Kidney capillary endothelial cell (primary cell): ENCODE measurements at regions not wholly inside any gene's neighbourhood (a gene's known extent, or its start where the extent isn't known, plus 50 kb on each side); places are given as distances from the start of the nearest gene placed in this dataset.

Experiments used
- DNase-seq: peaks from one replicate; pipeline ENCODE4 v3.0.0-alpha.2; 2018; ENCODE audit warnings: low spot score

GRCh38 chr22:48651036-48651890 lies 1176.4 kb downstream of the BRD1 start:
- no peak for DNase-seq

DNA sequence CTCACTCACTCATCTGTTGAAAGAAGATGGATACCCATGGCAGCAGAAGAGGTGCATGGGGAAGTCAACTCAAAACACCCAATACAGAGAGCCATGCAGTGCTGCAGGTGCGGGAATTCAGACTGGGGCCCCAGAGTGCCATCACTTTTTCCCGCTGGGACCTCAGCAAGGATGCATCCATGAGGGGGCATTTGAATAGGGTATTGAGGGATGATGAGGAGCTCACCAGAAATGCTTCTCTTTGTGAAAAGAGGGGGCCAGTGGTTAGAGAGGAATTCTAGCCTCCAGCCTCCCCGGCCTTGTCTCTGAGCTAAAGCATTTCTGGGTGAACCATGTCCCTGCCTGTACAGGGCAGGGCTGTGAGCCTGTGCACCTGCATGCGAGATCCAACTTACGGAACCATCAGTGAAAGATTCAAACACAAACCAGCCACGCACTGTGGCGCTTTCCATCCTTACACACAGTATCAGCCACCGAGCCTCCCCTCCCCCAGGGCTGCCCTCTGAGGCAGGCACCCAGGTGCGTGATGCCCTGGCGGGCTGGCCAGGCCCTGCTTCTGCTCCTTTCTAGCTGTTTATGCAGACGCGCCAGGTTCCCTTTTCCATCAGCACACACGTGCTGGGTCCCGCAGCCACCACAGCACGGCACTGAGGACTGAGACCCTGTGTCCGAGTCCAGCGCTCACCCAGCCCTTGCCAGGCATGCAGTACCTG lies 1177.2 kb downstream of the BRD1 start:
- no peak for DNase-seq

DNA sequence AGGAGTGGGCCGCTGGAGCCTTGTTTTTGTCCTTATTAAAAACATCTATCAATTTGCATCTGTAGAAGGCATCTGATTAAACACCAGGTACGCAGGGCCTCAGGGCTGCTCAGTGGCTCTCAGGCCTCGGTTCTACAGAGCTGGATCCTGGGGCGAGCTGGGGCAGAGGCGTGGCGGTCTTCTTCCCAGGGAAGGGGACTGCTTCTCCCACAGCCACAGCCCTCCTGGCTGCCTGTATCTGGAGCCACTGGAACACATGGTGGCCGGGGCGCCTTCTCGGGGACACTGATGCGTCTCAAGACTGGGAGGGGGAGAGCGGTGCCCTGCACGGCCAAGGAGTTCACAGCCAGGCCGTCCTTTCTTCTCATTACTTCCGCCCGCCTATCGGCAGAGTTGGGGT lies 1178.2 kb downstream of the BRD1 start:
- DNase-seq, result no peak

GRCh38 chr22:48649031-48649430 lies 1178.6 kb downstream of the BRD1 start:
- no peak for DNase-seq

GRCh38 chr22:48647606-48648515 lies 1179.8 kb downstream of the BRD1 start:
- DNase-seq, result no peak

GRCh38 chr22:48647051-48647450 lies 1180.6 kb downstream of the BRD1 start:
- no peak for DNase-seq

GRCh38 chr22:48646216-48646925 lies 1181.3 kb downstream of the BRD1 start:
- DNase-seq, result no peak

GRCh38 chr22:48645766-48646165 lies 1181.9 kb downstream of the BRD1 start:
- no peak for DNase-seq

DNA sequence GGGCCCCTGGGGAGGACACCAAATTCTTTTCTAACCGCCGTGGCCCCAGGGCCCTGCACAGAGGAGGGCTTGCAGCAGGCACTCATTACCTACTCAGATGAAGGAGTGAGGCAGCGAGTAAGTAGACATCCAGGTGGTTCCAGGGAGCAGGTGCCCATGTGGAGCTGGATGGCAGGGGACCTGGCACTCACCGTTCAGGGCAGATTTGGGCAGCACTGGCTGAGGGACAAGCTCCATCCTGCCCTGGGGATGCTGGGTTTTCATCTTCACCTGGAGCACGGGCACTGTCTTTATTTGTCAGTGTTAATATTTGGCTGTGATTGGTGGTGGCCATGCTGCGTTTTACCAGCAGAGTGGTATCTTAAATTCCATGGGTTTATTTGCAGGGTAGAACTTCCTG lies 1182.7 kb downstream of the BRD1 start:
- DNase-seq, result no peak

DNA sequence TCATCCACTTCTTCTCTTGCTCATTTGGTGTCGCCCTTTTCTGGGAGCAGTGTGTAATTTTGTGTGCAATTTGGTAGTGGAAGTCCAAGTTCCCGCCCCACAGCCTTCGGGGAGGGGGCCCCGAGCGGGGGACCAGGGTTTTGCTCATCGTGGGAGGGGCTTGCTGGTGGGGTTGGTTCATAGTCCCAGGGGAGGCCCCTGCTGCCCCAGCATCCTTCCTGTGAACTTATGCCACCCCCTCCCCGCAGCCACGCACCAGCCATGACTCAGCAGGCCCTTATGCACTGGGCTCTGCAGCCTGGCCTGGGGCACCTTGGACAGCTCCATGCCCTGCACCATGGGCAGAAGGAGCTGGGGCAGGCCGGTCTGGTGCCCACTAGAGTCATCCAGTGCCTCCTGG lies 1183.6 kb downstream of the BRD1 start:
- peak; percentile 14 for DNase-seq

DNA sequence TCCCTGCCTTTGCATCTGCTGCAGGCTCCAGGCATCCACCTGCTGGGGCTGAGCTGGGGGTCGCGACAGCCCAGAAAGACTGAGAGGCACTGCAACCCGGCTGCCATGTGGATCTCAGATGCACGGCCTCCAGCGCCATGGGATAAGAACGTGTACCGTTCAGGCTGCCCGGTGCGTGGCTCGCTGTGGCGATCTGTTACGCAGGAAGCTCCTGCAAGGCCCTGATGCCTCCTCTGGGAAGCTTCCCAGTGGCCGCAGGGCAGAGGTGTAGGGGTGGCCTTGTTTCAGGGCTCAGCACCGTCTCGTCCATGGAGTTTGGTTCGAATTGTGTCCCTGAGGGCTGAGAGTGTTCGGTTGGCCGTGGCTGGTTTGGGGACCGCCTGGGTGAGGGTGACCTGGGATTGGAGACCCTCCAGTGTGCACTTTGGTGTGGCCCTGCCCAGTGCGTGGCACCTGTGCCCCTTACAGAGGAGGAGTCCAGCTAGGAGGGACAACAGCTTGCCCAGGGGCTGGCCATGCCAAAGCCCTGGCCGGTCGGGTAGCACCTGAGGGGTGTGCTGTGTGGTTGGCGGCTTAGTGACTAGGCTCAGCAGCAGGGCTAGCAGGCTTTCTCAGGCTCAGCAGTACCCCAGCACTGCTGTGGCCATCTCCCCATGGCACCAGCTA lies 1184.5 kb downstream of the BRD1 start:
- no peak for DNase-seq

DNA sequence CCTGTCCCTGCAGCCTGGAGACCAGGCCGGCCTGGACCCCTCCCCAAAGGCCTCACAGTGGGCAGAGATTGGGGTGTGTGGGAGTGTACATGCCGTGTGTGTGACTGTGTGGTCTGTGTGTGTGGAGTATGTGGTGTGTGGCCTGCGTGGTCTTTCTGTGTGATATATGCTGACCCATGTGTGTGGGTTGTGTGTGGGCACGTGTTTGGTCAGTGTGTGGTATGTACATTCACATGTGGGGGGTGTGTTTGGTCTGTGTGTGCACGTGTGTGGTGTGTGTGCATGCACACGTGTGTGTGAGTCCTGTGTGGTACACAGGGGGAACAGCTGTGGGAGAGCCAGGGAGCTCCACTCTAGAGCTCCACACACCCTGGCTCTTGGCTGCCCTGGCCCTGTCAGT lies 1185.1 kb downstream of the BRD1 start:
- no peak for DNase-seq

DNA sequence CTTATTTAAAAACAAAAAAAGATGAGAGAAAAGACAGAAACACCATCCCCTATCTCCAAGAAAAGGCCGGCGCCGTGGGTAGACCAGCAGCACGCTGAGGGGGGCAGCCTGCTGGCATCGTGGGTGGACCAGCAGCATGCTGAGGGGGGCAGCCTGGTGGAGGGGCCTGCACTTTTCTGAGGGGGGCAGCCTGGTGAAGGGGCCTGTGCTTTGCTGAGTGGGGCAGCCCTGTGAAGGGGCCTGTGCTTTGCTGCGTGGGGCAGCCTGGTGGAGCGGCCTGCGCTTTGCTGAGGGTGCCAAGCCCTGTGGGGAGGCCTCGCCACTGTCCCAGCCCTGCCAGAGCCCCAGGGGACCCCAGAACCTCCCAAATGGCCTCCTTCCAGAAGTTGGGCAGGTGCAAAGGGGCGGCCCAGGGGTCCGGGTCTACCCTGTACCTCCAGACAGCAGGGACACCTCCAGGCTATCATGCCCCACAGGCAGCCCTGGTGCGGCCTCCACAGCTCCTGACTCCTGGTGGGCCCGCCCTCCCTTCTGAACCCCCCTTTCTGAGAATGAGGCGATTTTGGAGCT lies 1185.7 kb downstream of the BRD1 start:
- no peak for DNase-seq

DNA sequence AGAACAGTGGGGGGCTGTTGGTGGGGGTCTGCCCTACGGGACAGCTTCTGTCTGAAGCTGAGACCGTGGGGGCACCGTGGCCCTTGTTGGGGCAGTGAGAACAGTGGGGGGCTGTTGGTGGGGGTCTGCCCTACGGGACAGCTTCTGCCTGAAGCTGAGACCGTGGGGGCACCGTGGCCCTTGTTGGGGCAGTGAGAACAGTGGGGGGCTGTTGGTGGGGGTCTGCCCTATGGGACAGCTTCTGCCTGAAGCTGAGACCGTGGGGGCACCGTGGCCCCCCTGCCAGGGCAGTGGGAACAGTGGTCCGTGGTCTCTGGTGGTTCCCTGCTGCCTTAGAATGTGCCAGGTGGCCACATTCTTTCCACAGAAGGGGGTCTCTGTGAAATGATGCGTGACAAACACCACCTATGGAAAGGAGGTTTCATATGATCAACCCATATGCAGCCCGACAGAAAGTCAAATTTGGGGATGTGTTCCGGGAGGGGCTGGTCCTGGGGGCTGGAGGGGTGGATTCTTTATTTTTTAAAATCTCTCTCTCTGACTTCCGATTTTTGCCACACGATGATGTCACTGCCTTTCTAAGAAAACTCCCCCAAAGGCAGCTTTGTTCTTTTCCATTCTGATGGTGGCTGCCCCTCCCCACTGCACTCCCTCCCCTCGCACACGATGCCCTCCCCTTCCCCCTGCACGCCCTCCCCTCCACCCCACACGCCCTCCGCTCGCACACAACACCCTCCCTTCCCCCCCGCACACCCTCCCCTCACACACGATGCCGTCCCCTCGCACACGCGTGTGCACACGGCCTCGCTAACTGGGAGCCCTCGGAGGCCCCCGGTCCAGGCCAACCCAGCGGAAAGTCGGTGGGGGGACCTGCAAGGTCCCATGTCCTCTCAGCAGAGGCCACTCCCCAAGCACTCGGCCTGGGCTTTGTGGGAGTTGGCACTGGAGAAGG lies 1186.5 kb downstream of the BRD1 start:
- no peak for DNase-seq

- DNase-seq, result no peak
Observed at GRCh38 chr22:48639896-48640748, 1187.6 kb downstream of the BRD1 start.

- DNase-seq, result no peak
Observed at GRCh38 chr22:48639021-48639795, 1188.5 kb downstream of the BRD1 start.

DNA sequence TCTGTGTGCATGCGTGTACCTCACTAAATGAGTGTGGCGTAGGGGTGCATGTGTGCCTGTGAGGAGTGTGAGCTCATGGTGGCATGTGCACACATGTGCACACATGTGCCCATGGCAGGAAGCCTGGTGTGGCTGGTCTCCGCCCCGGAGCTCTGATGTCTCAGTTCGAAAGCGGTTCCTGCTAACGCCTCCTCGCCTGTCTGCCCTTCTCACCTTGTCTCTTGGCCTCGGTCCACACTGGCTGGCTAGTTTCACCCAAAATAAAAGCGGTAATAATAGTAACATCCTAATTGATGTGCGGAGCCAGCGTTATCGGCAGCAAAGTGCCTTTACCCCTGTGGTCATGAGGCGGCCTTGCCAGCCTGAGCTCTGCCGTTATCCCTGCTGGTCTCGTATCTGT lies 1190.4 kb downstream of the BRD1 start:
- DNase-seq, result no peak

- no peak for DNase-seq
Observed at GRCh38 chr22:48636746-48637145, 1190.9 kb downstream of the BRD1 start.
